ENCODE measurements at regions not wholly inside any gene's neighbourhood (a gene's known extent, or its start where the extent isn't known, plus 50 kb on each side); places are given as distances from the start of the nearest gene placed in this dataset.

DNA sequence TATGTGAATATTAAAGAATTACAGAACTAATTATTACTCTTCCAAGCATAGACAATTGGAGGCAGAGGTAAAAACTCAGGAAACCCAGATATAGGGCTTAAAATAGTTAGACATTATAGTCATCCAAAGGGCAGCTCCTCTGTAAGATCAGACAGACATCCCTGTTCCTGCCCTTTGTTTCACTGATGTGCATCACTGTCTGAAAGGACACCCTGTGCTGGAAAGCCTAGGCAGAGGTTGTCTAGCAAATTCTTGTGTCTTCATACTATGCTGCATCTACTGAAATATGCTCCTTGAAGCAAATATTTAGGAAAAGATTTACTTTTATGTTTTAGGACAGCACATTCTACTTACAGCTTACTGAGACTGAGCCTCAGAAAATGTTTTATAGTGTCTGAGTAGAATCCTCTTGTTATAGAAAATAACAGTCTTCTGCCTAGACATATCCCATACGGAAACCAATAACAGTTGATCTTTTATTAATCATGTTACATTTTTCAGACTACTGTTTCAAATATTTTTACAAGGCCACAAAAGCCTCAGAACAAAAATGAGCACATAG, 977.3 kb upstream of the CDH2 start:
- Mint-ChIP-seq H3K9me3 (no peaks in the 10 kb centered on the region), H3K4me1 (ENCODE audit: unreplicated experiment) (peaks cover 20% of the 10 kb centered on the region), H3K27me3 (no peaks in the 10 kb centered on the region), H3K36me3 (no peaks in the 10 kb centered on the region), H3K4me3 (no peak overlapping the region), H3K27ac (no peak overlapping the region)
- no peak for DNase-seq (ENCODE audit: extremely low spot score, unreplicated experiment)
- TF ChIP-seq CTCF (conservative IDR thresholded peaks at IDR 0.05): no peak

DNA sequence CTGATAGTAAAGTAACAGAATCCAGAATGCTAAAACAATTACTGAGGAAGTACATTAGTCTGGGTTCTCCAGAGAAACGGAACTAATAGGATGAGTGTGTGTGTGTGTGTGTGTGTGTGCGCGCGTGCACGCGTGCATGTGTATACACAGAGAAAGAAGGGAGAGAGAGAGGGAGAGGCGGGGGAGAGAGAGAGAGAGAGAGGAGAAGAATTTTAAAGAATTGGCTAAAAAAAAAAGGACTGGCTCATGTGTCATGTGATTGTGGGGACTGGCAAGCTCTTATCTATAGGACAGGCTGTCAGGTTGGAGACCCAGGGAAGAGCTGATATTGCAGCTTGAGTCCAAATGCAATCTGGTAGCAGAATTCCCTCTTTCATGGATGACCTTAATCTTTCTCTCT, 976.2 kb upstream of the CDH2 start:
- Mint-ChIP-seq H3K36me3 (no peaks in the 10 kb centered on the region), H3K4me3 (no peak overlapping the region), H3K4me1 (ENCODE audit: unreplicated experiment) (peaks cover 20% of the 10 kb centered on the region), H3K27me3 (no peaks in the 10 kb centered on the region), H3K27ac (no peak overlapping the region), H3K9me3 (no peaks in the 10 kb centered on the region)
- no peak for TF ChIP-seq CTCF (conservative IDR thresholded peaks at IDR 0.05)
- DNase-seq (ENCODE audit: extremely low spot score, unreplicated experiment): no peak

DNA sequence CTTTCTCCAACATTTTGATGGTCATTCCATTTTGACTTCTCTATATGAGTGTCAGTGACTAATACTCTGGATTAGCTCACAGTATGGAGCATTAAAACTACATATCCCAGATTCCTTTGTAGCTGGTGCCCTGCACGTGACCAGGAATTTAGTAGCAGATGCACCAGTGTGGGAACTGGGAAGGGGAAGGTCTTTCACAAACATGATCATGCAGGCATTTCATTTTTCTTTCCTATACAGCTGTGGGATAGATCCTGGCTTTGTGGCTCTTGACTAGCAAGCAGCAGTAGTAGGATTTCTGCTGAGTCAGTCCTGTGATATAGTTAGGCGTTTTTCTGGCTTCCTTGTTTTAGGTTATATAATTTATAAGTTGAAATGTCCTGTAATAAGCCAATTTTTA, 971.0 kb upstream of the CDH2 start:
- Mint-ChIP-seq H3K9me3 (no peaks in the 10 kb centered on the region), H3K27me3 (no peaks in the 10 kb centered on the region), H3K27ac (no peak overlapping the region), H3K4me1 (ENCODE audit: unreplicated experiment) (peaks cover 14% of the 10 kb centered on the region), H3K36me3 (no peaks in the 10 kb centered on the region), H3K4me3 (no peak overlapping the region)
- no peak for TF ChIP-seq CTCF (conservative IDR thresholded peaks at IDR 0.05)
- no peak for DNase-seq (ENCODE audit: extremely low spot score, unreplicated experiment)

DNA sequence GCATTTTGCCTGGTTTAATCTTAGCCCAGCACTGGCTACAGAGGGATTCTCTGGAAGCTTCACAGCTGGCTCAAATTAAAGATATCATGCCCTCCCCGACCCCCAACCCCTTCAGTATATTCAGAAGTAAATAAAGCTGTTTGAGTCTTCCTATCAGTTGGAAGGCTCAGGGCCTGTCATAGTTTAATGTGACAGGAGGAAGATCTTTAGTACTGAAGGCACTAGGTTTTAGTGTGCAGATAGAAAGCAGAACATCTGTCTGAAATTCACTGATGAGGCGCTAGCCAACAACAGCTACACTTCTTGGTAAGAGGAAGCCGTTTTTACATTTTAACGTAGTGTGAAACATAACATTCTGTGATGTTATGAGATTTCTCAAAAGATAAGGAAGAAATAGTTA, 969.1 kb upstream of the CDH2 start:
- no peaks in the 10 kb centered on the region for H3K36me3 Mint-ChIP-seq
- DNase-seq (ENCODE audit: extremely low spot score, unreplicated experiment): no peak
- no peak for TF ChIP-seq CTCF (conservative IDR thresholded peaks at IDR 0.05)
- no peaks in the 10 kb centered on the region for H3K9me3 Mint-ChIP-seq
- H3K4me3 Mint-ChIP-seq: no peak overlapping the region
- no peak overlapping the region for H3K27ac Mint-ChIP-seq
- H3K4me1 Mint-ChIP-seq (ENCODE audit: unreplicated experiment): peaks cover 12% of the 10 kb centered on the region
- H3K27me3 Mint-ChIP-seq: no peaks in the 10 kb centered on the region

DNA sequence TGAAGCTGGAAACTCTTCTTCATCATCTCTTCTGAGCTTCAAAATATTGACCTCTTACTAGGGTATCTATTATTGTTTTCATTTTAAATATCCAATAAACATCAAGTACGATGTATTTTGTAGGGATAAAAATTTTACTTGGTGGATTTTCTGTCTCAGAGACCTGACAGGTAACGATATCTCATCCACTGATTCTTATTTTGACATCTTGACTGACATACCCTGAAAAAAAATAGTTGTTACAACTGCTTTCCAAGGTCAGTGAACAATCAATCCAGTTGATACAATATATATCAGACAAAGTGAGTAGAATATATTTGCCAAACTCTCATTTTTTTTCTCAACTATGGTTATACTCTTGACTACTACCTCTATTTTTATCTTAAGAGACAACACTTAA, 963.7 kb upstream of the CDH2 start:
- no peaks in the 10 kb centered on the region for H3K36me3 Mint-ChIP-seq
- no peak overlapping the region for H3K27ac Mint-ChIP-seq
- TF ChIP-seq CTCF (conservative IDR thresholded peaks at IDR 0.05): no peak
- no peaks in the 10 kb centered on the region for H3K9me3 Mint-ChIP-seq
- H3K4me1 Mint-ChIP-seq (ENCODE audit: unreplicated experiment): peaks cover under 1% of the 10 kb centered on the region
- no peaks in the 10 kb centered on the region for H3K27me3 Mint-ChIP-seq
- DNase-seq (ENCODE audit: extremely low spot score, unreplicated experiment): no peak
- no peak overlapping the region for H3K4me3 Mint-ChIP-seq
